ENCODE measurements at regions not wholly inside any gene's neighbourhood (a gene's known extent, or its start where the extent isn't known, plus 50 kb on each side); places are given as distances from the start of the nearest gene placed in this dataset.

GRCh38 chr6:109918227-109918626 lies 59.9 kb upstream of the GPR6 start:
- no peak for DNase-seq

- DNase-seq, result no peak
Observed at GRCh38 chr6:109920911-109921310, 57.2 kb upstream of the GPR6 start.

GRCh38 chr6:109922851-109923250 lies 55.3 kb upstream of the GPR6 start:
- no peak for DNase-seq

- no peak for DNase-seq
Observed at GRCh38 chr6:109925075-109925474, 53.0 kb upstream of the GPR6 start.

- DNase-seq, result no peak
Observed at GRCh38 chr6:109927052-109927451, 51.1 kb upstream of the GPR6 start.
